ENCODE measurements at regions not wholly inside any gene's neighbourhood (a gene's known extent, or its start where the extent isn't known, plus 50 kb on each side); places are given as distances from the start of the nearest gene placed in this dataset.

- TF ChIP-seq POLR2A (IDR thresholded peaks at IDR 0.05; ENCODE audit: low read depth, low read length) (no peak), SPI1 (IDR thresholded peaks at IDR 0.05; ENCODE audit: low read depth, low read length) (no peak), POLR2AphosphoS5 (IDR thresholded peaks at IDR 0.05; ENCODE audit: low read depth, low read length) (no peak)
These were observed 366.8 kb upstream of the KCNMB2 start for GRCh38 chr3:178169421-178169820.

Data from GM12891 (cell line).